HCT116 (cell line): ENCODE measurements at regions not wholly inside any gene's neighbourhood (a gene's known extent, or its start where the extent isn't known, plus 50 kb on each side); places are given as distances from the start of the nearest gene placed in this dataset.

Source experiments
- CBX3 ChIP-seq: IDR thresholded peaks from 2 replicates; pipeline ENCODE4 v1.6.1; 2012; ENCODE audit warnings: low read depth
- CEBPB ChIP-seq: IDR thresholded peaks from 2 replicates; pipeline ENCODE4 v1.6.1; 2012; ENCODE audit warnings: low read depth
- CTCF ChIP-seq, 3 experiments: fragments of 200-600 bp in 1 of 3; sonication (generic) in 1 of 3; IDR thresholded peaks in 2 of 3; conservative IDR thresholded peaks in 1 of 3; 2 replicates each; pipeline ENCODE4 v1.5.1; 2012 to 2017; ENCODE audit warnings: low read depth in 2 of 3, low read length in 2 of 3, antibody characterized with exemption in 1 of 3, borderline replicate concordance in 1 of 3, control low read depth in 1 of 3, mild to moderate bottlenecking in 1 of 3, mixed read lengths in 1 of 3, mixed run types in 1 of 3, moderate library complexity in 1 of 3; ENCODE audit not compliant: insufficient read depth in 1 of 3
- POLR2A ChIP-seq: IDR thresholded peaks from 2 replicates; pipeline ENCODE4 v1.7.0; 2011; ENCODE audit warnings: borderline replicate concordance; ENCODE audit not compliant: insufficient read depth, insufficient read length; ENCODE audit errors: extremely low read depth
- POLR2AphosphoS5 ChIP-seq: IDR thresholded peaks from 2 replicates; pipeline ENCODE4 v1.6.1; 2011; ENCODE audit warnings: mild to moderate bottlenecking, low read depth, low read length, moderate library complexity
- SIN3A ChIP-seq: IDR thresholded peaks from 2 replicates; pipeline ENCODE4 v1.6.1; 2012; ENCODE audit warnings: low read depth
- TCF7L2 ChIP-seq: IDR thresholded peaks from 2 replicates; pipeline ENCODE4 v1.7.0; 2011; ENCODE audit warnings: borderline replicate concordance, inconsistent platforms; ENCODE audit not compliant: insufficient read depth, insufficient read length; ENCODE audit errors: extremely low read depth
- YY1 ChIP-seq: IDR thresholded peaks from 2 replicates; pipeline ENCODE4 v1.6.1; 2011; ENCODE audit warnings: low read length, low read depth, moderate library complexity, mild to moderate bottlenecking; ENCODE audit not compliant: insufficient replicate concordance; ENCODE audit errors: extremely low read depth
- ZBTB33 ChIP-seq: IDR thresholded peaks from 2 replicates; pipeline ENCODE4 v1.6.1; 2011; ENCODE audit warnings: mild to moderate bottlenecking, low read length, moderate library complexity; ENCODE audit not compliant: insufficient replicate concordance; ENCODE audit errors: extremely low read depth
- ZFX ChIP-seq: fragments of 450-650 bp; IDR thresholded peaks from 2 replicates; pipeline ENCODE4 v1.6.1; 2017

- TF ChIP-seq CTCF (IDR thresholded peaks at IDR 0.05 in 2 of 3, conservative IDR thresholded peaks at IDR 0.05 in 1 of 3; ENCODE audit: borderline replicate concordance in 1 of 3, insufficient read depth in 1 of 3, low read depth in 2 of 3, low read length in 2 of 3) (no peak), CBX3 (no peak), ZFX (no peak), SIN3A (no peak), YY1 (no peak), CEBPB (no peak), TCF7L2 (no peak), ZBTB33 (no peak), POLR2A (no peak), POLR2AphosphoS5 (no peak)
These were observed 55.2 kb upstream of the WNT7B start for GRCh38 chr22:46031965-46032851.
